ENCODE measurements at regions not wholly inside any gene's neighbourhood (a gene's known extent, or its start where the extent isn't known, plus 50 kb on each side); places are given as distances from the start of the nearest gene placed in this dataset.

DNA sequence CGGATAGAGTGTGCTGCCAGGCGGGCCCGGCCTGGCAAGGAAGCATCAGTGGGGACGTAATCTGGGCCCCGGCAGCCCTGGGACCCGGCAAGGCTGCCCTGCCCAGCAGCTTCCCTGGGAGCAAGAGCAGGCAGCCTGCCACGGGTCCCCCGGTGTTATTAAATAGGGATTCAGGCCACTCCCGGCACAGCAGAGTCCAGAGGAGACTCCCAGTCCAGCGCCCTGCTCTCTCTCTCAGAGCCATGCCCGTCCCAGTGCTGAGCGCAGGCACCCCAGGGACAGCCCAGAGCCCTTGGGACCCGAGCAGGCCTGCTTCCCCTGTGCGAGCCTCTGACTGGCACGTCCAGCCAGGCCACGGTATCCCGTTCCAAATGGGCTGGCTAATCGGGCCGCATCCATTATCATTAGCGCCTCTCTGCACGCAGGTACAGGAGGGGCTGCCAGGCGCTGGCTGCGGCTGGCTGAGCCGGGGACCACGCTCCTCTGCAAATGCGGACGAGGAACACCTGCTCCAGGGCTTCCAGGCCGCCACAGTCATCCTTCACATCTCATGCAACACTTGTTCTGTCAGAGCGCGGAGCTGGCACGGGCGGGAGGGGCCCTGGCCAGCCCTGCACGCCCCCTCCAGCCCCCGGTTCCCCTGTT is 344.2 kb upstream of the MKI67 start:
- H3K9me3 ChIP-seq (ENCODE audit: control insufficient read depth, low read length, poor library complexity, severe bottlenecking), result no peaks in the 10 kb centered on the region
- no peak for ATAC-seq

GRCh38 chr10:128471151-128471550 is 344.9 kb upstream of the MKI67 start:
- H3K4me1 Mint-ChIP-seq, result no peaks in the 10 kb centered on the region
- ATAC-seq (no peak), DNase-seq (no peak)
- H3K27ac Mint-ChIP-seq, result no peak overlapping the region
- no peaks in the 10 kb centered on the region for H3K9me3 ChIP-seq (ENCODE audit: control insufficient read depth, low read length, poor library complexity, severe bottlenecking)
- H3K36me3 Mint-ChIP-seq (ENCODE audit: low read depth), result no peaks in the 10 kb centered on the region
- H3K27me3 Mint-ChIP-seq, result no peaks in the 10 kb centered on the region
- no peak overlapping the region for H3K4me3 Mint-ChIP-seq

More for the DNA sequence above, 344.2 kb upstream of the MKI67 start:
- no peak overlapping the region for H3K4me3 Mint-ChIP-seq
- no peak overlapping the region for H3K27ac Mint-ChIP-seq
- no peaks in the 10 kb centered on the region for H3K27me3 Mint-ChIP-seq
- H3K36me3 Mint-ChIP-seq (ENCODE audit: low read depth), result no peaks in the 10 kb centered on the region
- DNase-seq, result no peak
- H3K4me1 Mint-ChIP-seq, result no peaks in the 10 kb centered on the region

DNA sequence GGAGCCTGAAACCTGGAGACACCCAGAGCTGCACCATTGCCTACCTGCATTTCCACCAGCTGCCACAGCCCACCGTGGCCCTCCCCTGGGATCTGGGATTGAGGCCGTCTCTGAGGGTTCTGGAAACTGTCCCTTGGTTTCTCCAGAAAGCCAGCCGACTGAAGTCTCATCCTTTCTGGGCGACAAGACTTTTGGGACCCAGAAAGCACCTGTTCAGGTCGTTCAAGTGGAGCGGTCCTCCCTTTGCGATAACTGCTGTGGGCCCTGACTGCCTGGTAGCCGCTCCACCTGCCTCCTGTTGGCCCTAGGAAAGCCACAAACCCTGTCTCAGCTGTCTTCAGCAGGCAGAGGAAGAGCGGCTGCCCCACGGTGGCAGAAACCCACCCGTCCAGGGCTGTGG is 346.0 kb upstream of the MKI67 start:
- Mint-ChIP-seq H3K4me1 (no peaks in the 10 kb centered on the region), H3K27me3 (no peaks in the 10 kb centered on the region), H3K27ac (no peak overlapping the region), H3K4me3 (no peak overlapping the region), H3K36me3 (ENCODE audit: low read depth) (no peaks in the 10 kb centered on the region)
- no peak for DNase-seq
- H3K9me3 ChIP-seq (ENCODE audit: control insufficient read depth, low read length, poor library complexity, severe bottlenecking), result no peaks in the 10 kb centered on the region
- ATAC-seq, result no peak

GRCh38 chr10:128473396-128473795 is 347.2 kb upstream of the MKI67 start:
- no peak overlapping the region for H3K4me3 Mint-ChIP-seq
- no peaks in the 10 kb centered on the region for H3K9me3 ChIP-seq (ENCODE audit: control insufficient read depth, low read length, poor library complexity, severe bottlenecking)
- no peaks in the 10 kb centered on the region for H3K36me3 Mint-ChIP-seq (ENCODE audit: low read depth)
- H3K4me1 Mint-ChIP-seq, result no peaks in the 10 kb centered on the region
- no peaks in the 10 kb centered on the region for H3K27me3 Mint-ChIP-seq
- DNase-seq (no peak), ATAC-seq (no peak)
- no peak overlapping the region for H3K27ac Mint-ChIP-seq

DNA sequence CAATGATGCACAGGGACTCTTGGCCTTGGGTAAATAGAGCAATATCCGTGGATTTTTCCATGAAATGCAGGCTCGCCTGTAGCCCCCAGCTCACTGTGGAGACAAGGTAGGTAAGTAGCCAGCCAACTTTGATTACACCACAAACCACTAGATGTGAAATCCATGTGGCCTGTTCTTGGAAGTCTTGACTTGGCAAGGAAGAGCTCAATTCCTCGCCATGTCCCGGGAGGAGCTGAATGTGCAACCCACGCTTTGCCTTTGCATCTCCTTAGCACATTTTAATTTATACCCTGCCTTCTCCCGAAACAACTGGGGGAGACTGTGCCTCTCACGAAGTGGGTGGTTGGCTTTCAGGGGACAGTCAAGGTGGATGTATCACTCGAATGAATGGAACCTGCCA is 347.7 kb upstream of the MKI67 start:
- Mint-ChIP-seq H3K27ac (no peak overlapping the region), H3K27me3 (no peaks in the 10 kb centered on the region), H3K36me3 (ENCODE audit: low read depth) (no peaks in the 10 kb centered on the region), H3K4me1 (no peaks in the 10 kb centered on the region), H3K4me3 (no peak overlapping the region)
- no peak for DNase-seq
- no peaks in the 10 kb centered on the region for H3K9me3 ChIP-seq (ENCODE audit: control insufficient read depth, low read length, poor library complexity, severe bottlenecking)
- ATAC-seq, result no peak

GRCh38 chr10:128474571-128474970 is 348.3 kb upstream of the MKI67 start:
- Mint-ChIP-seq H3K27me3 (no peaks in the 10 kb centered on the region), H3K4me1 (no peaks in the 10 kb centered on the region), H3K36me3 (ENCODE audit: low read depth) (no peaks in the 10 kb centered on the region), H3K27ac (no peak overlapping the region), H3K4me3 (no peak overlapping the region)
- no peak for ATAC-seq
- DNase-seq, result no peak
- H3K9me3 ChIP-seq (ENCODE audit: control insufficient read depth, low read length, poor library complexity, severe bottlenecking), result no peaks in the 10 kb centered on the region

- Mint-ChIP-seq H3K27me3 (no peaks in the 10 kb centered on the region), H3K4me1 (no peaks in the 10 kb centered on the region), H3K36me3 (ENCODE audit: low read depth) (no peaks in the 10 kb centered on the region), H3K4me3 (no peak overlapping the region), H3K27ac (no peak overlapping the region)
- no peak for DNase-seq
- no peak for ATAC-seq
- no peaks in the 10 kb centered on the region for H3K9me3 ChIP-seq (ENCODE audit: control insufficient read depth, low read length, poor library complexity, severe bottlenecking)
These were observed 349.6 kb upstream of the MKI67 start for GRCh38 chr10:128475686-128476367.

DNA sequence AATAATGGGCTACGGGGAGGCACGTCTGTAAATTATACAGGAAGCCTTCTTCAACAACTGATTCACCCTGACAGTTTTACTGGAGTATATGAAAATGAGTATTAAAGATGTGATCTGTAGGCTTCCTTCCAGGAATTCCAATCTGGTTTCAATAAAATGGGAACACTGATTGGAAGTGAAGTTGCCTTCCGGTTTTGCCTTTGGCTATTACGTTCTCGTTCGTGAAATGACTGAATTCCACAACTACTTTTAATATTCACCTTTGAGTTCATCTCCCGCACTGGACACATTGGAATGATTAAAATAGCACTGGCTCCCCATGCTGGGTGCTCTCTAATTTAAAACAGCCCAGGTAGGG is 350.1 kb upstream of the MKI67 start:
- Mint-ChIP-seq H3K27me3 (no peaks in the 10 kb centered on the region), H3K36me3 (ENCODE audit: low read depth) (no peaks in the 10 kb centered on the region)
- DNase-seq, result no peak

GRCh38 chr10:128476845-128477244 is 350.6 kb upstream of the MKI67 start:
- H3K36me3 Mint-ChIP-seq (ENCODE audit: low read depth), result no peaks in the 10 kb centered on the region
- no peak overlapping the region for H3K4me3 Mint-ChIP-seq
- H3K27me3 Mint-ChIP-seq, result no peaks in the 10 kb centered on the region
- H3K4me1 Mint-ChIP-seq, result no peaks in the 10 kb centered on the region
- ATAC-seq (no peak), DNase-seq (no peak)
- no peaks in the 10 kb centered on the region for H3K9me3 ChIP-seq (ENCODE audit: control insufficient read depth, low read length, poor library complexity, severe bottlenecking)
- no peak overlapping the region for H3K27ac Mint-ChIP-seq

More for the DNA sequence above, 350.1 kb upstream of the MKI67 start:
- H3K4me3 Mint-ChIP-seq, result no peak overlapping the region
- no peak overlapping the region for H3K27ac Mint-ChIP-seq
- no peaks in the 10 kb centered on the region for H3K4me1 Mint-ChIP-seq
- no peaks in the 10 kb centered on the region for H3K9me3 ChIP-seq (ENCODE audit: control insufficient read depth, low read length, poor library complexity, severe bottlenecking)
- ATAC-seq, result no peak

GRCh38 chr10:128480601-128481000 is 354.4 kb upstream of the MKI67 start:
- H3K9me3 ChIP-seq (ENCODE audit: control insufficient read depth, low read length, poor library complexity, severe bottlenecking), result no peaks in the 10 kb centered on the region
- Mint-ChIP-seq H3K4me1 (no peaks in the 10 kb centered on the region), H3K27me3 (no peaks in the 10 kb centered on the region), H3K4me3 (no peak overlapping the region), H3K27ac (no peak overlapping the region), H3K36me3 (ENCODE audit: low read depth) (no peaks in the 10 kb centered on the region)
- ATAC-seq (no peak), DNase-seq (no peak)

- no peaks in the 10 kb centered on the region for H3K27me3 Mint-ChIP-seq
- H3K9me3 ChIP-seq (ENCODE audit: control insufficient read depth, low read length, poor library complexity, severe bottlenecking), result no peaks in the 10 kb centered on the region
- H3K27ac Mint-ChIP-seq, result no peak overlapping the region
- no peak for ATAC-seq
- no peak overlapping the region for H3K4me3 Mint-ChIP-seq
- H3K36me3 Mint-ChIP-seq (ENCODE audit: low read depth), result no peaks in the 10 kb centered on the region
- DNase-seq, result no peak
- H3K4me1 Mint-ChIP-seq, result no peaks in the 10 kb centered on the region
These were observed 355.1 kb upstream of the MKI67 start for GRCh38 chr10:128481152-128481840.

DNA sequence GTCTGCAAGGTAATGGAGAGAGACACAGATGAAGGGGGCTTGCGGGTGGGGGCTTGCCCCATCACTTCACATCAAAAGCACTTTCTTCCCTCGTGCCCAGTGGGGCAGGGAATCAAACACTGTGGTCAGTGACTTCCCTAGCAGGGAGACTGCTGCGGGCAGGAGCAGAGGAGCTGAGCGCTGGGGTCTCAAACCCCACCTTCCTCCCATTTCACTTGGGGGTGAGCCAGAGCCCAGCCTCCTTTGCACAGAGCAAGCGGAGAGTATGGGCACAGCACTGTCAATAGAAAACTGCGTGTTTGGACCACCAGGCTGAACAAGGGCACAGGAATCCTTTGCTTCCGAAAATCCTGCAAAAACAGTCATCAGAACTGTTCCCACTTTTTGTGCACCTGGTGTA is 355.8 kb upstream of the MKI67 start:
- no peak overlapping the region for H3K4me3 Mint-ChIP-seq
- no peak for DNase-seq
- H3K27me3 Mint-ChIP-seq, result no peaks in the 10 kb centered on the region
- H3K27ac Mint-ChIP-seq, result no peak overlapping the region
- no peak for ATAC-seq
- no peaks in the 10 kb centered on the region for H3K4me1 Mint-ChIP-seq
- no peaks in the 10 kb centered on the region for H3K9me3 ChIP-seq (ENCODE audit: control insufficient read depth, low read length, poor library complexity, severe bottlenecking)
- no peaks in the 10 kb centered on the region for H3K36me3 Mint-ChIP-seq (ENCODE audit: low read depth)

DNA sequence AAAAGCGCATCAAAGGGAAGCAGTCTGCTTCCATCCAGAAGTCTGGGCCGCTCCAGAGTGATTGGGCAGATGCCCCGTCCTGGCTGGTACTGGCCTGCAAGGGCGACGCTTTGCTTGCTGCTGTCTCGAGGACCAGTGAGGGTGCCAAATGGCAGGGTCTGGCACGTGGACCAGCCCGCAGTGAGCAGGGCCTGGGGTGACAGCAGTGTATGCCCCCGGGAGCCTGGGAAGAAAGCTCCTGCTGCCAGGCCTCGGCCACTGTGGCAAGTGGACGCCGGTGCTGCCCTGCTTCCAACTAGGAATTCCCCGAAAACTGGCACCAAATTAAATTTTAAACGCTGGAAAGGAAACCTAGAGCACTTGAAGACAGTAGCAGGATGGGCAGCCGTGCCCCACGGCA is 357.0 kb upstream of the MKI67 start:
- no peaks in the 10 kb centered on the region for H3K4me1 Mint-ChIP-seq
- no peak overlapping the region for H3K27ac Mint-ChIP-seq
- ATAC-seq (no peak), DNase-seq (no peak)
- no peaks in the 10 kb centered on the region for H3K36me3 Mint-ChIP-seq (ENCODE audit: low read depth)
- no peaks in the 10 kb centered on the region for H3K9me3 ChIP-seq (ENCODE audit: control insufficient read depth, low read length, poor library complexity, severe bottlenecking)
- no peak overlapping the region for H3K4me3 Mint-ChIP-seq
- no peaks in the 10 kb centered on the region for H3K27me3 Mint-ChIP-seq

DNA sequence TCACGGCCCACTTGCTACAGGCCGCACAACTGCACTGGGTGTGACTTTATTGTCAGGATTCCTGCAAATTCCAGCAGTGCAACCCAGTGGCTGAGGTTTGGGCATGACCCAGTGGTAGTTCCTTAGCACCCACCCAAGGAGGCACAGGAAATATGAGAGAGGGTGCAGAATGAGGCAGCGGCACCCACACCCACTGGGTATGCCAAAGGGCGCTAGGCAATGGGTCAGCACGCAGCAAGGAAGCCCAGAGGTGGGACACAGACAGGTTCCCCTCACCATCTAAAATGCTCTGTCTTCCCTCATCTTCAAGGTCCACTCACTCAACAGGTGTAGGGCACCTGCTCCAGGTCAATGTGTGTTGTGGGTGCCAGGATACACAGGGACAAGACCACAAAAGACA is 357.8 kb upstream of the MKI67 start:
- H3K4me3 Mint-ChIP-seq, result no peak overlapping the region
- H3K27me3 Mint-ChIP-seq, result no peaks in the 10 kb centered on the region
- no peak overlapping the region for H3K27ac Mint-ChIP-seq
- ATAC-seq, result no peak
- H3K36me3 Mint-ChIP-seq (ENCODE audit: low read depth), result no peaks in the 10 kb centered on the region
- H3K9me3 ChIP-seq (ENCODE audit: control insufficient read depth, low read length, poor library complexity, severe bottlenecking), result no peaks in the 10 kb centered on the region
- H3K4me1 Mint-ChIP-seq, result no peaks in the 10 kb centered on the region
- DNase-seq, result no peak

Measured in T-helper 17 cell (primary cell).